SK-N-MC (cell line): ENCODE measurements at regions not wholly inside any gene's neighbourhood (a gene's known extent, or its start where the extent isn't known, plus 50 kb on each side); places are given as distances from the start of the nearest gene placed in this dataset.

Experiments
- FOXP2 ChIP-seq: optimal IDR thresholded peaks from 2 replicates; pipeline ENCODE3; 2011; ENCODE audit warnings: mild to moderate bottlenecking, moderate library complexity; ENCODE audit not compliant: insufficient read depth; ENCODE audit errors: extremely low read length, control extremely low read depth
- POLR2AphosphoS5 ChIP-seq: IDR thresholded peaks from 2 replicates; pipeline ENCODE4 v1.6.1; 2012; ENCODE audit warnings: mild to moderate bottlenecking, low read depth, low read length, borderline replicate concordance

GRCh38 chr2:190599073-190599472 is 49.8 kb upstream of the NAB1 start:
- TF ChIP-seq FOXP2 = no peak
- no peak for TF ChIP-seq POLR2AphosphoS5
